ENCODE measurements at regions not wholly inside any gene's neighbourhood (a gene's known extent, or its start where the extent isn't known, plus 50 kb on each side); places are given as distances from the start of the nearest gene placed in this dataset.

GRCh38 chr11:26860091-26860780 lies 133.7 kb upstream of the FIBIN start:
- TF ChIP-seq, protein P1, sequence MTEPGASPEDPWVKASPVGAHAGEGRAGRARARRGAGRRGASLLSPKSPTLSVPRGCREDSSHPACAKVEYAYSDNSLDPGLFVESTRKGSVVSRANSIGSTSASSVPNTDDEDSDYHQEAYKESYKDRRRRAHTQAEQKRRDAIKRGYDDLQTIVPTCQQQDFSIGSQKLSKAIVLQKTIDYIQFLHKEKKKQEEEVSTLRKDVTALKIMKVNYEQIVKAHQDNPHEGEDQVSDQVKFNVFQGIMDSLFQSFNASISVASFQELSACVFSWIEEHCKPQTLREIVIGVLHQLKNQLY (CRISPR knock-in tag; IDR thresholded peaks at IDR 0.05): no peak
- TF ChIP-seq ZFX (CRISPR knock-in tag; IDR thresholded peaks at IDR 0.05; ENCODE audit: low read depth) (no peak), NR1H2 (CRISPR knock-in tag; IDR thresholded peaks at IDR 0.05; ENCODE audit: borderline replicate concordance, low read depth) (no peak), ZNF780A (CRISPR knock-in tag; IDR thresholded peaks at IDR 0.05) (no peak), NFYB (CRISPR knock-in tag; IDR thresholded peaks at IDR 0.05) (no peak), NFE2L2 (IDR thresholded peaks at IDR 0.05; ENCODE audit: low read length) (no peak), ZNF576 (CRISPR knock-in tag; IDR thresholded peaks at IDR 0.05) (no peak)
- TF ChIP-seq, protein P2, sequence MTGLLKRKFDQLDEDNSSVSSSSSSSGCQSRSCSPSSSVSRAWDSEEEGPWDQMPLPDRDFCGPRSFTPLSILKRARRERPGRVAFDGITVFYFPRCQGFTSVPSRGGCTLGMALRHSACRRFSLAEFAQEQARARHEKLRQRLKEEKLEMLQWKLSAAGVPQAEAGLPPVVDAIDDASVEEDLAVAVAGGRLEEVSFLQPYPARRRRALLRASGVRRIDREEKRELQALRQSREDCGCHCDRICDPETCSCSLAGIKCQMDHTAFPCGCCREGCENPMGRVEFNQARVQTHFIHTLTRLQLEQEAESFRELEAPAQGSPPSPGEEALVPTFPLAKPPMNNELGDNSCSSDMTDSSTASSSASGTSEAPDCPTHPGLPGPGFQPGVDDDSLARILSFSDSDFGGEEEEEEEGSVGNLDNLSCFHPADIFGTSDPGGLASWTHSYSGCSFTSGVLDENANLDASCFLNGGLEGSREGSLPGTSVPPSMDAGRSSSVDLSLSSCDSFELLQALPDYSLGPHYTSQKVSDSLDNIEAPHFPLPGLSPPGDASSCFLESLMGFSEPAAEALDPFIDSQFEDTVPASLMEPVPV (CRISPR knock-in tag; IDR thresholded peaks at IDR 0.05): no peak
- TF ChIP-seq, protein P3, sequence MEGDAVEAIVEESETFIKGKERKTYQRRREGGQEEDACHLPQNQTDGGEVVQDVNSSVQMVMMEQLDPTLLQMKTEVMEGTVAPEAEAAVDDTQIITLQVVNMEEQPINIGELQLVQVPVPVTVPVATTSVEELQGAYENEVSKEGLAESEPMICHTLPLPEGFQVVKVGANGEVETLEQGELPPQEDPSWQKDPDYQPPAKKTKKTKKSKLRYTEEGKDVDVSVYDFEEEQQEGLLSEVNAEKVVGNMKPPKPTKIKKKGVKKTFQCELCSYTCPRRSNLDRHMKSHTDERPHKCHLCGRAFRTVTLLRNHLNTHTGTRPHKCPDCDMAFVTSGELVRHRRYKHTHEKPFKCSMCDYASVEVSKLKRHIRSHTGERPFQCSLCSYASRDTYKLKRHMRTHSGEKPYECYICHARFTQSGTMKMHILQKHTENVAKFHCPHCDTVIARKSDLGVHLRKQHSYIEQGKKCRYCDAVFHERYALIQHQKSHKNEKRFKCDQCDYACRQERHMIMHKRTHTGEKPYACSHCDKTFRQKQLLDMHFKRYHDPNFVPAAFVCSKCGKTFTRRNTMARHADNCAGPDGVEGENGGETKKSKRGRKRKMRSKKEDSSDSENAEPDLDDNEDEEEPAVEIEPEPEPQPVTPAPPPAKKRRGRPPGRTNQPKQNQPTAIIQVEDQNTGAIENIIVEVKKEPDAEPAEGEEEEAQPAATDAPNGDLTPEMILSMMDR (CRISPR knock-in tag; IDR thresholded peaks at IDR 0.05): no peak
- TF ChIP-seq, protein P4, sequence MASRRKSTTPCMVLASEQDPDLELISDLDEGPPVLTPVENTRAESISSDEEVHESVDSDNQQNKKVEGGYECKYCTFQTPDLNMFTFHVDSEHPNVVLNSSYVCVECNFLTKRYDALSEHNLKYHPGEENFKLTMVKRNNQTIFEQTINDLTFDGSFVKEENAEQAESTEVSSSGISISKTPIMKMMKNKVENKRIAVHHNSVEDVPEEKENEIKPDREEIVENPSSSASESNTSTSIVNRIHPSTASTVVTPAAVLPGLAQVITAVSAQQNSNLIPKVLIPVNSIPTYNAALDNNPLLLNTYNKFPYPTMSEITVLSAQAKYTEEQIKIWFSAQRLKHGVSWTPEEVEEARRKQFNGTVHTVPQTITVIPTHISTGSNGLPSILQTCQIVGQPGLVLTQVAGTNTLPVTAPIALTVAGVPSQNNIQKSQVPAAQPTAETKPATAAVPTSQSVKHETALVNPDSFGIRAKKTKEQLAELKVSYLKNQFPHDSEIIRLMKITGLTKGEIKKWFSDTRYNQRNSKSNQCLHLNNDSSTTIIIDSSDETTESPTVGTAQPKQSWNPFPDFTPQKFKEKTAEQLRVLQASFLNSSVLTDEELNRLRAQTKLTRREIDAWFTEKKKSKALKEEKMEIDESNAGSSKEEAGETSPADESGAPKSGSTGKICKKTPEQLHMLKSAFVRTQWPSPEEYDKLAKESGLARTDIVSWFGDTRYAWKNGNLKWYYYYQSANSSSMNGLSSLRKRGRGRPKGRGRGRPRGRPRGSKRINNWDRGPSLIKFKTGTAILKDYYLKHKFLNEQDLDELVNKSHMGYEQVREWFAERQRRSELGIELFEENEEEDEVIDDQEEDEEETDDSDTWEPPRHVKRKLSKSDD (CRISPR knock-in tag; IDR thresholded peaks at IDR 0.05; ENCODE audit: low read depth): no peak

Data from HepG2 (cell line).